GM18526 (cell line): ENCODE measurements at regions not wholly inside any gene's neighbourhood (a gene's known extent, or its start where the extent isn't known, plus 50 kb on each side); places are given as distances from the start of the nearest gene placed in this dataset.

Experiments
- POLR2A ChIP-seq: IDR thresholded peaks from 3 replicates; pipeline ENCODE4 v1.6.1; 2011; ENCODE audit not compliant: insufficient read length; ENCODE audit errors: extremely low read depth

GRCh38 chr15:69524814-69525213 is 72.2 kb downstream of the RPLP1 start:
- no peak for TF ChIP-seq POLR2A

GRCh38 chr15:69525543-69525942 is 72.9 kb downstream of the RPLP1 start:
- TF ChIP-seq POLR2A: no peak

- TF ChIP-seq POLR2A: no peak
Observed at GRCh38 chr15:69526081-69527061, 73.8 kb downstream of the RPLP1 start.

GRCh38 chr15:69529141-69529540 is 76.5 kb downstream of the RPLP1 start:
- TF ChIP-seq POLR2A: no peak

- TF ChIP-seq POLR2A: no peak
Observed at GRCh38 chr15:69529961-69530633, 77.5 kb downstream of the RPLP1 start.

GRCh38 chr15:69530991-69531664 is 78.5 kb downstream of the RPLP1 start:
- no peak for TF ChIP-seq POLR2A

GRCh38 chr15:69531665-69532027 is 79.0 kb downstream of the RPLP1 start:
- no peak for TF ChIP-seq POLR2A

GRCh38 chr15:69532066-69532465 is 79.4 kb downstream of the RPLP1 start:
- TF ChIP-seq POLR2A: no peak

GRCh38 chr15:69532856-69533255 is 80.2 kb downstream of the RPLP1 start:
- TF ChIP-seq POLR2A: no peak

GRCh38 chr15:69533522-69533921 is 80.9 kb downstream of the RPLP1 start:
- no peak for TF ChIP-seq POLR2A

- no peak for TF ChIP-seq POLR2A
Observed at GRCh38 chr15:69535101-69535638, 82.6 kb downstream of the RPLP1 start.

- TF ChIP-seq POLR2A: no peak
Observed at GRCh38 chr15:69535998-69536397, 83.4 kb downstream of the RPLP1 start.

GRCh38 chr15:69536726-69537512 is 84.3 kb downstream of the RPLP1 start:
- no peak for TF ChIP-seq POLR2A

- no peak for TF ChIP-seq POLR2A
Observed at GRCh38 chr15:69537901-69538300, 85.3 kb downstream of the RPLP1 start.

GRCh38 chr15:69538379-69538778 is 85.8 kb downstream of the RPLP1 start:
- TF ChIP-seq POLR2A: no peak
